ENCODE measurements at regions not wholly inside any gene's neighbourhood (a gene's known extent, or its start where the extent isn't known, plus 50 kb on each side); places are given as distances from the start of the nearest gene placed in this dataset.

GRCh38 chr3:86748015-86748414 lies 242.9 kb downstream of the VGLL3 start:
- DNase-seq (ENCODE audit: low spot score), result no peak
- no peak for TF ChIP-seq CTCF (IDR thresholded peaks at IDR 0.05; ENCODE audit: extremely low read depth, missing control alignments)

- TF ChIP-seq CTCF (IDR thresholded peaks at IDR 0.05; ENCODE audit: extremely low read depth, missing control alignments), result no peak
- DNase-seq (ENCODE audit: low spot score), result no peak
Observed at GRCh38 chr3:86744051-86744450, 246.9 kb downstream of the VGLL3 start.

- no peak for TF ChIP-seq CTCF (IDR thresholded peaks at IDR 0.05; ENCODE audit: extremely low read depth, missing control alignments)
- no peak for DNase-seq (ENCODE audit: low spot score)
Observed at GRCh38 chr3:86743233-86743632, 247.7 kb downstream of the VGLL3 start.

GRCh38 chr3:86740751-86741150 lies 250.2 kb downstream of the VGLL3 start:
- DNase-seq (ENCODE audit: low spot score), result no peak
- TF ChIP-seq CTCF (IDR thresholded peaks at IDR 0.05; ENCODE audit: extremely low read depth, missing control alignments), result no peak

- DNase-seq (ENCODE audit: low spot score), result no peak
- no peak for TF ChIP-seq CTCF (IDR thresholded peaks at IDR 0.05; ENCODE audit: extremely low read depth, missing control alignments)
Observed at GRCh38 chr3:86739244-86739643, 251.7 kb downstream of the VGLL3 start.

GRCh38 chr3:86738684-86739083 lies 252.3 kb downstream of the VGLL3 start:
- no peak for DNase-seq (ENCODE audit: low spot score)
- TF ChIP-seq CTCF (IDR thresholded peaks at IDR 0.05; ENCODE audit: extremely low read depth, missing control alignments), result no peak

- DNase-seq (ENCODE audit: low spot score), result no peak
- TF ChIP-seq CTCF (IDR thresholded peaks at IDR 0.05; ENCODE audit: extremely low read depth, missing control alignments), result no peak
Observed at GRCh38 chr3:86737517-86737916, 253.4 kb downstream of the VGLL3 start.
